ENCODE measurements at regions not wholly inside any gene's neighbourhood (a gene's known extent, or its start where the extent isn't known, plus 50 kb on each side); places are given as distances from the start of the nearest gene placed in this dataset.

GRCh38 chr5:82365744-82366228, 87.6 kb upstream of the RPS23 start:
- no peak for TF ChIP-seq EZH2phosphoT487 (IDR thresholded peaks at IDR 0.05; ENCODE audit: borderline replicate concordance)
- TF ChIP-seq, protein P1, sequence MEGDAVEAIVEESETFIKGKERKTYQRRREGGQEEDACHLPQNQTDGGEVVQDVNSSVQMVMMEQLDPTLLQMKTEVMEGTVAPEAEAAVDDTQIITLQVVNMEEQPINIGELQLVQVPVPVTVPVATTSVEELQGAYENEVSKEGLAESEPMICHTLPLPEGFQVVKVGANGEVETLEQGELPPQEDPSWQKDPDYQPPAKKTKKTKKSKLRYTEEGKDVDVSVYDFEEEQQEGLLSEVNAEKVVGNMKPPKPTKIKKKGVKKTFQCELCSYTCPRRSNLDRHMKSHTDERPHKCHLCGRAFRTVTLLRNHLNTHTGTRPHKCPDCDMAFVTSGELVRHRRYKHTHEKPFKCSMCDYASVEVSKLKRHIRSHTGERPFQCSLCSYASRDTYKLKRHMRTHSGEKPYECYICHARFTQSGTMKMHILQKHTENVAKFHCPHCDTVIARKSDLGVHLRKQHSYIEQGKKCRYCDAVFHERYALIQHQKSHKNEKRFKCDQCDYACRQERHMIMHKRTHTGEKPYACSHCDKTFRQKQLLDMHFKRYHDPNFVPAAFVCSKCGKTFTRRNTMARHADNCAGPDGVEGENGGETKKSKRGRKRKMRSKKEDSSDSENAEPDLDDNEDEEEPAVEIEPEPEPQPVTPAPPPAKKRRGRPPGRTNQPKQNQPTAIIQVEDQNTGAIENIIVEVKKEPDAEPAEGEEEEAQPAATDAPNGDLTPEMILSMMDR (IDR thresholded peaks at IDR 0.05 in 2 of 3, conservative IDR thresholded peaks at IDR 0.05 in 1 of 3; ENCODE audit: borderline replicate concordance in 1 of 3, insufficient read depth in 1 of 3, low read depth in 2 of 3, low read length in 2 of 3) = no peak
- no peak for TF ChIP-seq POLR2AphosphoS5 (IDR thresholded peaks at IDR 0.05; ENCODE audit: low read depth, low read length)
- TF ChIP-seq, protein P2, sequence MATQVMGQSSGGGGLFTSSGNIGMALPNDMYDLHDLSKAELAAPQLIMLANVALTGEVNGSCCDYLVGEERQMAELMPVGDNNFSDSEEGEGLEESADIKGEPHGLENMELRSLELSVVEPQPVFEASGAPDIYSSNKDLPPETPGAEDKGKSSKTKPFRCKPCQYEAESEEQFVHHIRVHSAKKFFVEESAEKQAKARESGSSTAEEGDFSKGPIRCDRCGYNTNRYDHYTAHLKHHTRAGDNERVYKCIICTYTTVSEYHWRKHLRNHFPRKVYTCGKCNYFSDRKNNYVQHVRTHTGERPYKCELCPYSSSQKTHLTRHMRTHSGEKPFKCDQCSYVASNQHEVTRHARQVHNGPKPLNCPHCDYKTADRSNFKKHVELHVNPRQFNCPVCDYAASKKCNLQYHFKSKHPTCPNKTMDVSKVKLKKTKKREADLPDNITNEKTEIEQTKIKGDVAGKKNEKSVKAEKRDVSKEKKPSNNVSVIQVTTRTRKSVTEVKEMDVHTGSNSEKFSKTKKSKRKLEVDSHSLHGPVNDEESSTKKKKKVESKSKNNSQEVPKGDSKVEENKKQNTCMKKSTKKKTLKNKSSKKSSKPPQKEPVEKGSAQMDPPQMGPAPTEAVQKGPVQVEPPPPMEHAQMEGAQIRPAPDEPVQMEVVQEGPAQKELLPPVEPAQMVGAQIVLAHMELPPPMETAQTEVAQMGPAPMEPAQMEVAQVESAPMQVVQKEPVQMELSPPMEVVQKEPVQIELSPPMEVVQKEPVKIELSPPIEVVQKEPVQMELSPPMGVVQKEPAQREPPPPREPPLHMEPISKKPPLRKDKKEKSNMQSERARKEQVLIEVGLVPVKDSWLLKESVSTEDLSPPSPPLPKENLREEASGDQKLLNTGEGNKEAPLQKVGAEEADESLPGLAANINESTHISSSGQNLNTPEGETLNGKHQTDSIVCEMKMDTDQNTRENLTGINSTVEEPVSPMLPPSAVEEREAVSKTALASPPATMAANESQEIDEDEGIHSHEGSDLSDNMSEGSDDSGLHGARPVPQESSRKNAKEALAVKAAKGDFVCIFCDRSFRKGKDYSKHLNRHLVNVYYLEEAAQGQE (IDR thresholded peaks at IDR 0.05; ENCODE audit: low read depth) = no peak
- peak; percentile 79 for TF ChIP-seq JUND (IDR thresholded peaks at IDR 0.05)
- no peak for TF ChIP-seq POLR2A (IDR thresholded peaks at IDR 0.05; ENCODE audit: borderline replicate concordance, extremely low read depth, insufficient read depth, insufficient read length)
- TF ChIP-seq EZH2 (IDR thresholded peaks at IDR 0.05) = no peak
